ENCODE measurements at regions not wholly inside any gene's neighbourhood (a gene's known extent, or its start where the extent isn't known, plus 50 kb on each side); places are given as distances from the start of the nearest gene placed in this dataset.
A peak's percentile ranks its signal among the peaks of the same experiment; 100 is the strongest.
"Not testable (repeated sequence)": the region's sequence is repeated elsewhere in the genome, so short reads cannot be mapped to it uniquely, and the experiment has no call there.

DNA sequence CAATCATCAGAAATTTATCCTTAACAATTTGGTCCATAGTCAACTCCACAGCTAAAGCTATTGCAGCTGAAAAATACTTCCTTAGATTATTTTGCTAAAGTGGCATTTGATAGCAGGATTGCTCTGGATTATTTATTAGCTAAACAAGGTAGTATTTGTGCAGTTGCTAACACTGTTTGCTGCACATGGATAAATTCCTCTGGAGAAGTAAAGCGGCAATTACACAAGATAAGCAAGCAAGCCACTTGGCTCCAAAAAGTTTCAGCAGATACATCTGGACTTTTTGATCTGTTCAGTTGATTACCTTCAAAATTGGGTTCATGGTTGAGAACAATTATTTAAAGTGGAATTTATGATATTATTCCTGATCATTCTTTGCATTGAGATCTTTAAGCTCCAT is 971.5 kb downstream of the C4orf33 start:
- no peak for DNase-seq (ENCODE audit: low spot score)

DNA sequence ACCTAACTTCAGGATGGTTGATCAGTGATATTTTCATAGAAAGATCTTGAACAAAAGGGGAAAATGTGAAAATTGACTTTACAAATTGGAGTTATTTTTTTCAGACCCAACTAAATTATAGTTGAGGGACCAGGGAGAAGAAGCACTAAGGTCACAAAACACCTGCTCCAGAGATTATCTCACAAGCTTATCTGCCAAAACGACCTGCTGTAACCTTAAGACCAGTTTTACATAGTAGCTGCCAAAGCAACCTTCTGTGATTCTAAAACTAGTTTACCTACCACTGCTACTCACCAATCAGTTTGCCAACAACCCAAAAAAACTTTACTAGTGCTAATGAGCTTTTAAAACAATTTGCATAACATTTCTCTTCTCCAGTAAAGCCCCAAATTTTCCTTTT is 972.1 kb downstream of the C4orf33 start:
- DNase-seq (ENCODE audit: low spot score): no peak

DNA sequence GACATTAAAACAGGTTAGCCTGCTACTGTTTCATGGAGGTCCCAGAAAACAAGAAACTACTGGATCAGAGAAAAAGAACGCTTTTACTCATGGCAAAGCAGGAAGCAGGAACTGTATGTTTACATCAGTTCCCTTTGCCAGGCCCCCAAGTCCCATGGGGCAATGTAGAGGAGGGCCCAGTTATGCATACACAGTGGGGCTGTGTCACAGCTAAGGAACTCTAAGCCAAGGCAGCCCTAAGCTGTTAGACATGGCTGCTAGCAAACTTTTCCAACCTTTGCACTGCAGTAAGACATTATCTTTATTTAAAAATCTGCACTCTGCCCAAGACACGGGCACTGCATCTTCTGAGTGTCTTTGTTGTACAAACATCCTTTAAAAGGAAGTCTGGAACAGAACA is 975.8 kb downstream of the C4orf33 start:
- no peak for DNase-seq (ENCODE audit: low spot score)

DNA sequence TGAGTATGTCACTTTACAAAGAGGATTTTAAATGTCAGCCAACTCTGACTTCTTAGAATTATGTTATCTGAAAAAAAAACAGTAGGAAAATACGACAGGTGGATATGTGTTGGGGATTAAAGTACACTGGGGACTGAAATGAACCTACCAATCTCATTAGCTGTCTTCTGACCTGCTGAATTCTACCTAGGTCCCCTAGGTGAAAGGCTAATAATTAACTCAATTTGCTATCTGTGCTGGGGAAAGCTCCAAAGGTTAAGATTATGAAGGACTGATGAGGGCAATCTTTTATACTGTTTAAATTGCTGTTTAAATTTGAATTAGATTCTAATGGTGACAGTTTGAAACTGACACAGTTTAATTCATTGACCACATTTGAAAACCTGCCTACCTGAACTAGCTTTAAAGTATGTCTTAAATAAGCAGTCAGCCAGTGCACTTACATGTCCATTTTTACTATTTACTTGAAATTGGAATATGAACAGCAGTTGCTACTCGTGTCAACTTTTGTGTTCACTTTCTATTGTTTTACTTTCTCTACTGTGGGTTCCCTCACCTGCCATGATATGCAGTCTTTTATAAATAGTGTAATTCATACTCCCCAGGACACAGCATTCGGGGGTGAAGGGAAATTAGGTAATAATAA is 977.3 kb downstream of the C4orf33 start:
- DNase-seq (ENCODE audit: low spot score): no peak

DNA sequence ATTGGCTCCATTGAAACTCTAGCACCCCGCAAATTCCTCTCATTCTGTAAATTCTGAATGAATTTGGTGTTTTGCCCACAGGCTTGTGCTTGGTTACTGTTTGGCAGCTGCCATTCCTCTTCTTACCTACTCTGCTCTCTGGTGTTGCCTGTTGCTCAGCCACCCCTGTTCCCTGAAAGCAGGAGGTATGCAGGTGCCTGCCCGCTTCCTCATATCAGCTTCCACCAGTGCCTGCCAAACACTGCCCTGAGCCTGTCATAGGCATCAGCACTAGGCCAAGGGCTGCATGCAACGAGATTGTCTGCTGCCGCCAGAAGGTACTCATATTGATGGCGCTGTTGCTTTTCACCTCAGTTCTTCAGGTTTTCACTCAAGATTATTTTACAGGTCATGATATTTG is 978.1 kb downstream of the C4orf33 start:
- DNase-seq (ENCODE audit: low spot score): no peak

DNA sequence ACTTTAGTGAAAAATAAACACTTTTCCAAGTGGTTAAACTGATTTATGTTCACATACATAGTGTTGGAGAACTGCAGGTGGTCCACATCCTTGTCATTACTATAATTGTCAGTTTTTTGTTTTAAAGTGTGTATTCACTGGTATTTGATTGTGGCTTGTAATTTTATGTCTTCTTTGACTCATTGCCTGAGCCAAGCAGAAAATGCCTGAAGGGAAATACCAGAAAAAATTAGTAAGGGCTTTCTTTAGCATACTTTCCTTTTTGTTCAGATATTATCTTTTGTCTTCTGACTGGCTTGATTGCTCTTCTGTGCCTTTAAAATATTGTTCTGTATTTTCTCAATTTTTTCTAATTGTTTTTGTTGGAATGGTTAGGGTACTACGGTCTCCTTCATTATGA is 981.3 kb downstream of the C4orf33 start:
- DNase-seq (ENCODE audit: low spot score): peak; percentile 3

DNA sequence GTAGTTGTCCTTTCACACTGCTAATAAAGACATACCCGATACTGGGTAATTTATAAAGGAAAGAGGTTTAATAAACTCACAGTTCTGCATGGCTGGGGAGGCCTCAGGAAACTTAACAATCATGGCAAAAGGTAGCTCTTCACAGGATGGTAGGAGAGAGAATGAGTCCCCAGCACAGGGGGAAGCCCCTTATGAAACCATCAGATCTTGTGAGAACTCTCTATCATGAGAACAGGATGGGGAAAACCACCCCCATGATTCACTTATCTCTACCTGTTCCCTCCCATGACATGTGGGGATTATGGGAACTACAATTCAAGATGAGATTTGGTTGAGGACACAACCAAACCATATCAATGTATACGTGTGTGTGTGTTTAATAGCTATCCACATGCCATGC is 983.1 kb downstream of the C4orf33 start:
- not testable (repeated sequence) for DNase-seq (ENCODE audit: low spot score)

DNA sequence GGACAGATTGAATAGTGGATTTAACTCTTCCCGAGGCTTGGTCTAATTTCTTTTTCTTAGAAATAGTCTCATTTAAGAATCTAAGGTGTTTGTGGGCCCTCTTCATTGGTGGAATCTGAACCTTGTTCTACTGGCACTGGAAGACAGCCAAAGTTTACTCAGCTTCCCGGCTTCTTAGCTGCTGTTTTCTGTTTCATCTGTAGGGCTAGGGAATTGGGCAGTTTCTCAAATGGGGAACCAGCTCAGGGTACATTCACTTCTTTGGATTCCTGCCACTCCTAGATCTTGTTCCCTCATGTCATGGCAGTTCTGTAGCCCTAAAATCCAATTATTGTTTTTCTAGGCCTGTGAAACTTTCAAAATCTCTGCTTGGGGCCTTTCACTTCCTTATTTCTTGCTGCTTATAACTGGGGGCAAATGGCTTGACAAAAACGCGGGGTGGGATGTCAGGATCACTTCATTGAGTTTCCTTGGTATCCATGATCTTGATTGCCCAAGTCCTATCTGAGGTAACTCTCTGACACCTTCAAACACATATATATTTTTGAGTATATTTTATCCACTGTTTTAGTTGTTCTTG is 985.0 kb downstream of the C4orf33 start:
- no peak for DNase-seq (ENCODE audit: low spot score)

DNA sequence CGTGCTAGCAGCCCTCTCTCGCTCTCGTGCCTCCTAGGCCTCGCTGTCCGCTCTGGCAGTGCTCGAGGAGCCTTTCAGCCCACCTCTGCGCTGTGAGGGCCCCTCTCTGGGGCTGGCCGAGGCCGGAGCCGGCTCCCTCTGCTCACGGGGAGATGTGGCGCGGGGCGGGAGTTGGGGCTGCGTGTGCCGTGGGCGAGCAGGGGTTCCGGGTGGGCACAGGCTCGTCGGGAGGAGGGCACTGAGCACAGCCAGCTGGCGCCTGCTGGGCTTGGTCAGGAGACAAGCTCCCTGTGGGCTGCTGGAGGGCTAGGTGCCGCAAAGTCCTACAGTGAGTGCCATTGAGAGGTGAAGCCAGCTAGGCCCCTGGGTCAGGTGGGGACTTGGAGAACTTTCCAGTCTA is 994.5 kb downstream of the C4orf33 start:
- DNase-seq (ENCODE audit: low spot score): no peak

DNA sequence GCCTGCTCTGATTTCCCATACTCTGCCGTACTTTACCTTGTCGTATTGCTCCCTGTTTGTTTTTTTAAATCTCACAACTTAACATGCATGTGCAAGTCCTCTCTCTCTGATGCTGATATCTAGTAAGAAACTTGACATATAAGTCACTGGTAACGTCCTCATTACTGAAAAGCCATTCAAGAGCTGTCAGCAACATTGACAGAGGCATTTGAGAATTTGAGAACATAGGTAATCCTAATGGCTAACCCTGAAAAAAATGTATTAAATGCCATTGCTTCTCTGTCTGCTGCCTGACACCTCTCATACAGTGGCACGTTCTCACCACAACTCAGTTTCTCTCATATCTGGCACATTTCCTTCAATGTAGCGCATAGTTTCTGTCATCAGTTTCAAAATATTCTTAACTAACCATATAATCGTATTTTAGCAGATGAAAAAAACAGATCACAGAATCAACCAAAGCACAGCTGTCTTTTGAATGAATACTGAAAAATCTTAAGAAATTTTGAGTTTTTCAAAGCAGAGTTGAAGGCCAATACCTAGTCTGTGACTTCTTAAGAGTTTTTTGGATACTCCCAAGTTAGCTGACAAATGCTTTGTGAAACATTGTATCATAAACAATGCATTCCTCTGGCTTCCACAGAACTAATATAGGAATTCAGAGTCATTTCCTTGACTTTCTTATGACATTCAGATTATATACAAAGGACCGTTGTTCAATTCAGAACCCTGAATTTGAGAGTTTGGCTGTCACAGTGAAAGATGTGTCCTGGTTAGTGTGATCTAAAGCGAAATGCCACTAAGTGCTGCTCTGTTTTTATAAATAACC is 996.4 kb downstream of the C4orf33 start:
- DNase-seq (ENCODE audit: low spot score): no peak

DNA sequence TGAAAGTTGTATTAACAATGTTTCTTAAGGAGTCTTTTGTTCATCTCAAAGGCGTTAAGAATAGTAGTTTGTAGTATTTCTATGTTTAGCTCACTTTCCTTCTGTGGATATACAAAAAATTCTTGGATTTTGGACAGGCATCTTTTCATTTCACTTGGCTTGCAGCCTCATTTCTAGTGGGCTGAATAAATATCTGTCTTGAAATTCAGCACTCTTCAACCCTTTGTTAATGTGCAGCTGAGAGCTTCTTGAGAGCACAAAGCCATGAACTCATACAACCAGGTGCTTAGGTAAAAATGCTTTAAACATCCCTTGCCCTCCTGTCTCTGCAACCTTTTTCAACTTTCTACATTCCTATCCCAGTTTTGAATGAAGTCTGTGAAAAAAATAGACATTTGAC is 1003.2 kb downstream of the C4orf33 start:
- no peak for DNase-seq (ENCODE audit: low spot score)

DNA sequence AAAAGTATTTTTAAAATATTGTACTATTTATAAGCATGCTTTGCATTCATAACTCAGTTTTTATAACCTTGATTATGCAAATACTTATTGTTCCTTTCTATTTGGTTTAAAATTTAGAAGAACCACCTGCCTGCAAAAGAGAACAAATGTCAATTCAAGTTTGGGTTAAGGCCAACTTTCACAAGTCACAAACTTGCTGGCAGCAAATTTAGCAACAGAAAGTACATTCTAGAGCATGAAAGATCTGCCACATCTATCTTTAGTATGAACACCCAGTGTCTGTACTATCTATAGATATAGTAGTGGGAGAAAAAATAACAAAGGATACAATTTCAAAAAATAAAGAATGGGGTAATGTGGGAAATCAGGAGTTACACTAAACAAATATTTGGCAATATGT is 1014.2 kb downstream of the C4orf33 start:
- DNase-seq (ENCODE audit: low spot score): no peak

DNA sequence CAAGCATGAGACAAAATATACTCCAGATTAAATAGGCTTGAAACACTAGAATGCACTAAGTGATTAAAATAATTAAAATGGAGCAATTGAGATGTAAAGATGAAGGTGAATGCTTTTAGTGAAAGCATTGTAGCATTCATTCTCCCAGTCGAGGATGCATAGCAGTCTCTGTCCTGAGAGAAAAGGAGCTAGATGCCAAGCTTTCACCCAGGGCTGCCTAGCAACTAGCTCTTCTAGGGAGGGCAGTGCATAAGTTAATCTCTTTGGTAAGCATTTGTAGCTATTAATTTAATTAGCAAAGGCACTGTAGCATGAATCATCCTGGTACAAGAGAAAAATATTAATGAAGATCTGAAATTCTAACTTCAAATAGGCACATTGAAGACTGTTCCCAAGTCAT is 1014.8 kb downstream of the C4orf33 start:
- DNase-seq (ENCODE audit: low spot score): no peak

DNA sequence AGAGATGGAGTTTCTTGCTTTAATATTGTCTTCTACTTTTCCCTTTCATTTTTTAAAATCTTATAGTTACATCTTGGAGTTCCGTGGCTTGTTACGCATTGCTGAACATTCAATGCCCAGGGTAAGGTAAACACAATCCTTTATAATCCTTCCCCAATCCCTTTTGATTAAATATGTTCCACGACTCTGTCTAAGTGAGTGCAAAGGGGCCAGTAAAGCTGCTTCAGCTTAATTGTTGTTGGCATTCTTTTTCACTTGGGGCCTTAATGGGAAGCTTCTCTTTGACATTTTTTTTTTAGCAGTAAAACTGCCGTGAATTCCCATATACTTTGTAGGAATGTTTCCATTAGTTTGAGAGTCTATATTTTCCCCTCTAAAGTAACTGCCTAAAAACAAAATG is 1028.1 kb downstream of the C4orf33 start:
- DNase-seq (ENCODE audit: low spot score): peak; percentile 6

DNA sequence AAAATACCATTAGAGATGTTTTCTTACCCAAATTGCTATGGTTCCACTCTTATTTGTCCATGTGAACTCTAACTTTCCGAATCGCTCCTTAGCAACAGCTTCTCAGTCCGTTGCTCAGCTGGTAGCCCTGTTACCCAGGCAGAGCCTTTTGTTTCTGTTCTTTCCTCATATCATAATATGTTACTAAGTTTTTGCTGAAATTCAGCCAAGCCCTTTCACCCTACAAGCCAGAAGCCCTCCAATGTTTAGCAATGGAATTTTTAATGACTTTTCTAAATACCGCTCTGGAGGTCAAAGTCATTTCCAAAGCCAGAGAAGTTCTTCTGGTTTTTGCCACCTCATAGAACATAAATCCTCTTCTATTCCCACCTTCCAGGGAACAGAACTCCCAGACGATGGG is 1029.5 kb downstream of the C4orf33 start:
- no peak for DNase-seq (ENCODE audit: low spot score)

DNA sequence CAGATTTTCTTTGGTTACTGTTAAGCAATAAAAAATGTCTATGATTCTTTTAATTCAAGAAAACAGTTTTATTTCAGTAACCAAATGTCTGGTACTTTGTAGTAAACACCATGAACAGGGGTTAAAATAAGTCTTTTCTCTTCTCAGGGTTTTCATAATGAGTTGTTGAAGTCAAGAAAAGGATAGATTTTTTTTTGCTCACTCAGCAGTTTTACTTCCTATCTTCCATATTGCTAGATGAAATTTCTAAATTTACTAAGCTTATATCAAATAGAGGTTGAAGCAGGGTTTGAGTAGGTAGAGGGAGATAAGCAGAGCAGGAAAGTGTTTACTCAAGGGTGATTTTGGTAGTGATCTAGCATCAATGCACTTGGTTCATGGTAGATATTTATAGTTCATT is 1031.3 kb downstream of the C4orf33 start:
- DNase-seq (ENCODE audit: low spot score): no peak

DNA sequence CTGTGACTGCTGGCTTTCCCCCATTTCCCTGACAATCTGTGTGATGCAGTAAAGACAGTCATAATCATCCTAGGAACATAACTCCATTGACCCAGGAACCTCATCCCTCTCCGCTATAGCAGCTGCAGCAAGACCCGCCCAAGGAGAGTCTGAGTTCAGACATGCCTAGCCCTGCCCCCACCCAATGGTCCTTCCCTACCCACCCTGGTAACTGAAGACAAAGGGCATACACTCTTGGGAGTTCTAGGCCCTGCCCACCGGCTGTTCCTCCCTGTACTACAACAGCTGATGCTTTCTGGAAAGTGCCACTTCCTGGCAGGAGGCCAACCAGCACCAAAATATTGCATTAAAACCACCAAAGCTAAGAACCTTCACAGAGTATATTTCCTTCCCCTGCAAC is 1035.6 kb downstream of the C4orf33 start:
- no peak for DNase-seq (ENCODE audit: low spot score)

DNA sequence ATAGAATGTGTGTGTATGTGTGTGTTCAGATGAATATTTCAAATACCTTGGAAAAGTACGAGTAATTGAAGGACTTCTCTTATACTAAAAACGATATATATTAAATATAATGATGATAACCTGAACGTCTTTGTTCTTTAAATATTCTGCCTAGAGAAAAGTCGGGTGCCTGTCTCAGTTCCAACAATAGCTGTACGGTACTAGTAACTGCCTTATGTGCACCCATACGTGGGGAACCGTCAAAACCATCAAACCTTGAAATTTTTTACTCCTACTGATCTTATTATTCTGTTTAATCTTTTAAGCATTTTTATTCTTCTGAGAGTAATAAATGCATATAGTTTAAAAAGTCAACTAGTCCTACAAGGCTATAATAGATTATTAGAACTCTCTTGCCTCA is 1045.7 kb downstream of the C4orf33 start:
- DNase-seq (ENCODE audit: low spot score): no peak

DNA sequence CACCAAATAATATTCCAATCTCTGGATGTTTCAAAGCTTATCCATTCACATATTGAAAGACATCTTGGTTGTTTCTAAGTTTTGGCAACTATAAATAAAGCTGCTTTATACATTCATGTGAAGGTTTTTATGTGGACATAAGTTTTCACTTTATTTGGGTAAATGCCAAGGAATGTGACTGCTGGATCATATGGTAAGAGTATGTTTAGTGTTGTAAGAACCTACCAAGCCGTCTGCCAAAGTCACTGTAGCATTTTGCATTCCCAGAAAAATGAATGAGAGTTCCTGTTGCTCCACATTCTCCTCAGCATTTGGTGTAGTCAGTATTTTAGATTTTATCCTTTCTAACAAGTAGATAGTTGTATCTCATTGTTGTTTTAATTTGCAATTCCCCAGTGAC is 1047.7 kb downstream of the C4orf33 start:
- no peak for DNase-seq (ENCODE audit: low spot score)

DNA sequence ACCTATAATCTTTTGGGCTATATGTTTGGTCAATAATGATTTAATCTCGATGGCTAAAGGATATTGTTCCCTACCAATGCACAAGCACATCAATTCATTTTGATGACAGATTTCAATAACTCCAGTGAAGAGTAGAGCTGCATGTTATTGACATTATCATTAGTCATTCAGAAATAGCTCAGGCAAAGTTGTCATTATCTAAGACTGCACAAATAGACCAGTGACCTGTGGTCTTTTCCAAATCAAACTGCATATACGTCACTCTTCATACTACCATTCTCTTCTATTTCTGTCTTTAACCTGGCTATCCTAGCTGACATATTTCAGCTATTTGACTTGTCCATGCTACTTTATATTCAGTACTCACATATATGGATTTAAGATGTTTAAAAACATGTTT is 1050.8 kb downstream of the C4orf33 start:
- DNase-seq (ENCODE audit: low spot score): no peak

DNA sequence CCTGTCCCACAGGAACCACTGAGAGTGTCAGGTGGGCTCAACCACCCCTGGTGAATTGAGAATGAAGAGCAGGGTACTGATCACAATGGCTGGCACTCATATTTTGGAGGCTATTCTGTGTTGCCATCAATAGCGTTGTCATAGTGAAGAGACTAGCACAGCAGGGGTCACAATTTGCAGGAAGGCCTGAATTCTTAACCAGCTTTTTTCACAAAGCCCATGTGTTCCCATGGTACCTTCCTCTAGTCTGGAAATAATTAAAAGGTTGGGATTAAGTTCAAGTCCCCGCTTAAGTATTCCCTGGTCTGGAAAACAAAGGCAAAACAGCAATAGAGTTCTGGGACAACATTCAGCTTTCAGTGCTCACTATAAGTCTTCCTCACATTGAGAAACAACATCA is 1051.7 kb downstream of the C4orf33 start:
- DNase-seq (ENCODE audit: low spot score): no peak

DNA sequence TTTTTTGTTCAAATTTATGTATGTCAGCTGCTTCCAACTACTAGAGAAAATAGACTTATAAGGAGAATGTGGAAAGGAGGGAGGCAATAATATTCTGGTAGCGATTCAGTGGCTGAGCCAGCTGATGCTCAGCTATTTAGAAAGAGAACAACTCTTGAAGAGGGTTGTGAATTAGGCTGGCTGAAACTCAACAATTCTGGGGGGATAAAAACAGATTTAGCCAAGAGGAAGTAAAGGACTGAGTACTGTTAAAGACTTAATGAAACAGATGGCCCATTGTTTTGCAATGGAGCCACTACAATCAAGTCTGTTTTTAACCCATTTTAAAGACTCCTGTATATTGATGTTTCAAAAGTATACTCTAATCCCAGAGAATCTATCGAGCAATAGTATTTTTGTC is 1058.9 kb downstream of the C4orf33 start:
- DNase-seq (ENCODE audit: low spot score): no peak

DNA sequence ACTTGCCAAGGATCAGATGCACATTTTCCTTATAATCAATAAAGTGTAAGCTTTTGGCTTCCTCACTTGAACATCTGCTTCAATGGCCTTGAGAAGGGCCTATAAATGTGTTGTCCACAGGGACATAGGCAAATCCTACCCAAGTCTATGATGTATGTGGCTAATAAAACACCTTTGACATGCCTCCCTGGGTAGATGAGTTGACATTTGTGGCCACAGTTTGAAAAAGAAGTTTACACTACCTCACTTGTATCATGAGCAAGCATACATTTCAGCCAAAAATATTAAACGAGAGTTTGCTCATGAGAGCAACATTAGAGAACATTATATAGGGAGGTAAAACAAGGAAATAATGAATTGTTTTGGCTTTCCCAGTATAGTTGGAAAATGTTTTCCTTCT is 1067.7 kb downstream of the C4orf33 start:
- no peak for DNase-seq (ENCODE audit: low spot score)

Data from umbilical cord (tissue), 1 donor.